ENCODE measurements at regions not wholly inside any gene's neighbourhood (a gene's known extent, or its start where the extent isn't known, plus 50 kb on each side); places are given as distances from the start of the nearest gene placed in this dataset.

DNA sequence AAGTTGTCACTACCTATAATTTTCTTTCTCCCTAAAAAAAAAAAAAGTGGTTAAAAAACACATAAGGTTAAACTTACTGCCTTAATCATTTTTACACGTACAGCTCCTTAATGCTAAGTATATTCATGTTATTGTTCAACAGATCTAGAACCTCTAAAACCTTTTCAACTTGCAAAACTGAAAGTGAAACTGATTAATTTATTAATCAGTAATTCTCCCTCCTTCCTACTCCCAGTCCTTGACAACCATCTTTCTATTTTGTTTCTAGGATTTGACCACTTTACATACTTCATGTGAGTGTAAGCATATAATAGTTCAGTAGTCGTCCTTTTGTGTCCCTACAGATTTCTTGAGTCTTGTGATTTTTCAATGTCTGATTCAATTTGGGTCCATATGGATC lies 251.4 kb upstream of the KIF2B start:
- H3K4me2 ChIP-seq, result no peak overlapping the region
- H4K20me1 ChIP-seq (replicated peaks; ENCODE audit: insufficient read depth), result no peaks in the 10 kb centered on the region
- Mint-ChIP-seq H3K4me1 (no peaks in the 10 kb centered on the region), H3K36me3 (ENCODE audit: low read depth) (no peaks in the 10 kb centered on the region), H3K27me3 (ENCODE audit: insufficient read depth, low read depth, poor library complexity) (no peaks in the 10 kb centered on the region), H3K9me3 (no peaks in the 10 kb centered on the region), H3K27ac (no peak overlapping the region), H3K4me3 (no peak overlapping the region)
- H2AFZ ChIP-seq, result no peak overlapping the region
- H3K4me3 ChIP-seq, result no peak overlapping the region
- H3F3A ChIP-seq (replicated peaks; ENCODE audit: low read depth), result no peaks in the 10 kb centered on the region
- no peaks in the 10 kb centered on the region for H3K9me2 ChIP-seq (ENCODE audit: insufficient read depth)
- H3K27me3 ChIP-seq (ENCODE audit: insufficient read depth), result no peaks in the 10 kb centered on the region
- DNase-seq (ENCODE audit: low spot score) (no peak), ATAC-seq (no peak)
- no peaks in the 10 kb centered on the region for H3K4me1 ChIP-seq (ENCODE audit: insufficient read depth)
- no peaks in the 10 kb centered on the region for H3K79me2 ChIP-seq (replicated peaks; ENCODE audit: insufficient read depth)
- TF ChIP-seq STAT1 (IDR thresholded peaks at IDR 0.05; ENCODE audit: unreplicated experiment) (no peak), JUNB (IDR thresholded peaks at IDR 0.05; ENCODE audit: unreplicated experiment) (no peak), EZH2phosphoT487 (IDR thresholded peaks at IDR 0.05; ENCODE audit: unreplicated experiment) (no peak), NANOG (IDR thresholded peaks at IDR 0.05; ENCODE audit: borderline replicate concordance) (no peak), ZNF331 (CRISPR knock-in tag; IDR thresholded peaks at IDR 0.05; ENCODE audit: low read depth) (no peak), EZH2 (IDR thresholded peaks at IDR 0.05; ENCODE audit: low read depth, unreplicated experiment) (no peak), POLR2AphosphoS5 (IDR thresholded peaks at IDR 0.05; ENCODE audit: low read depth) (no peak)
- TF ChIP-seq, protein P1, sequence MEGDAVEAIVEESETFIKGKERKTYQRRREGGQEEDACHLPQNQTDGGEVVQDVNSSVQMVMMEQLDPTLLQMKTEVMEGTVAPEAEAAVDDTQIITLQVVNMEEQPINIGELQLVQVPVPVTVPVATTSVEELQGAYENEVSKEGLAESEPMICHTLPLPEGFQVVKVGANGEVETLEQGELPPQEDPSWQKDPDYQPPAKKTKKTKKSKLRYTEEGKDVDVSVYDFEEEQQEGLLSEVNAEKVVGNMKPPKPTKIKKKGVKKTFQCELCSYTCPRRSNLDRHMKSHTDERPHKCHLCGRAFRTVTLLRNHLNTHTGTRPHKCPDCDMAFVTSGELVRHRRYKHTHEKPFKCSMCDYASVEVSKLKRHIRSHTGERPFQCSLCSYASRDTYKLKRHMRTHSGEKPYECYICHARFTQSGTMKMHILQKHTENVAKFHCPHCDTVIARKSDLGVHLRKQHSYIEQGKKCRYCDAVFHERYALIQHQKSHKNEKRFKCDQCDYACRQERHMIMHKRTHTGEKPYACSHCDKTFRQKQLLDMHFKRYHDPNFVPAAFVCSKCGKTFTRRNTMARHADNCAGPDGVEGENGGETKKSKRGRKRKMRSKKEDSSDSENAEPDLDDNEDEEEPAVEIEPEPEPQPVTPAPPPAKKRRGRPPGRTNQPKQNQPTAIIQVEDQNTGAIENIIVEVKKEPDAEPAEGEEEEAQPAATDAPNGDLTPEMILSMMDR (conservative IDR thresholded peaks at IDR 0.05; ENCODE audit: low read depth in 2 of 2), result no peak
- TF ChIP-seq, protein P2, sequence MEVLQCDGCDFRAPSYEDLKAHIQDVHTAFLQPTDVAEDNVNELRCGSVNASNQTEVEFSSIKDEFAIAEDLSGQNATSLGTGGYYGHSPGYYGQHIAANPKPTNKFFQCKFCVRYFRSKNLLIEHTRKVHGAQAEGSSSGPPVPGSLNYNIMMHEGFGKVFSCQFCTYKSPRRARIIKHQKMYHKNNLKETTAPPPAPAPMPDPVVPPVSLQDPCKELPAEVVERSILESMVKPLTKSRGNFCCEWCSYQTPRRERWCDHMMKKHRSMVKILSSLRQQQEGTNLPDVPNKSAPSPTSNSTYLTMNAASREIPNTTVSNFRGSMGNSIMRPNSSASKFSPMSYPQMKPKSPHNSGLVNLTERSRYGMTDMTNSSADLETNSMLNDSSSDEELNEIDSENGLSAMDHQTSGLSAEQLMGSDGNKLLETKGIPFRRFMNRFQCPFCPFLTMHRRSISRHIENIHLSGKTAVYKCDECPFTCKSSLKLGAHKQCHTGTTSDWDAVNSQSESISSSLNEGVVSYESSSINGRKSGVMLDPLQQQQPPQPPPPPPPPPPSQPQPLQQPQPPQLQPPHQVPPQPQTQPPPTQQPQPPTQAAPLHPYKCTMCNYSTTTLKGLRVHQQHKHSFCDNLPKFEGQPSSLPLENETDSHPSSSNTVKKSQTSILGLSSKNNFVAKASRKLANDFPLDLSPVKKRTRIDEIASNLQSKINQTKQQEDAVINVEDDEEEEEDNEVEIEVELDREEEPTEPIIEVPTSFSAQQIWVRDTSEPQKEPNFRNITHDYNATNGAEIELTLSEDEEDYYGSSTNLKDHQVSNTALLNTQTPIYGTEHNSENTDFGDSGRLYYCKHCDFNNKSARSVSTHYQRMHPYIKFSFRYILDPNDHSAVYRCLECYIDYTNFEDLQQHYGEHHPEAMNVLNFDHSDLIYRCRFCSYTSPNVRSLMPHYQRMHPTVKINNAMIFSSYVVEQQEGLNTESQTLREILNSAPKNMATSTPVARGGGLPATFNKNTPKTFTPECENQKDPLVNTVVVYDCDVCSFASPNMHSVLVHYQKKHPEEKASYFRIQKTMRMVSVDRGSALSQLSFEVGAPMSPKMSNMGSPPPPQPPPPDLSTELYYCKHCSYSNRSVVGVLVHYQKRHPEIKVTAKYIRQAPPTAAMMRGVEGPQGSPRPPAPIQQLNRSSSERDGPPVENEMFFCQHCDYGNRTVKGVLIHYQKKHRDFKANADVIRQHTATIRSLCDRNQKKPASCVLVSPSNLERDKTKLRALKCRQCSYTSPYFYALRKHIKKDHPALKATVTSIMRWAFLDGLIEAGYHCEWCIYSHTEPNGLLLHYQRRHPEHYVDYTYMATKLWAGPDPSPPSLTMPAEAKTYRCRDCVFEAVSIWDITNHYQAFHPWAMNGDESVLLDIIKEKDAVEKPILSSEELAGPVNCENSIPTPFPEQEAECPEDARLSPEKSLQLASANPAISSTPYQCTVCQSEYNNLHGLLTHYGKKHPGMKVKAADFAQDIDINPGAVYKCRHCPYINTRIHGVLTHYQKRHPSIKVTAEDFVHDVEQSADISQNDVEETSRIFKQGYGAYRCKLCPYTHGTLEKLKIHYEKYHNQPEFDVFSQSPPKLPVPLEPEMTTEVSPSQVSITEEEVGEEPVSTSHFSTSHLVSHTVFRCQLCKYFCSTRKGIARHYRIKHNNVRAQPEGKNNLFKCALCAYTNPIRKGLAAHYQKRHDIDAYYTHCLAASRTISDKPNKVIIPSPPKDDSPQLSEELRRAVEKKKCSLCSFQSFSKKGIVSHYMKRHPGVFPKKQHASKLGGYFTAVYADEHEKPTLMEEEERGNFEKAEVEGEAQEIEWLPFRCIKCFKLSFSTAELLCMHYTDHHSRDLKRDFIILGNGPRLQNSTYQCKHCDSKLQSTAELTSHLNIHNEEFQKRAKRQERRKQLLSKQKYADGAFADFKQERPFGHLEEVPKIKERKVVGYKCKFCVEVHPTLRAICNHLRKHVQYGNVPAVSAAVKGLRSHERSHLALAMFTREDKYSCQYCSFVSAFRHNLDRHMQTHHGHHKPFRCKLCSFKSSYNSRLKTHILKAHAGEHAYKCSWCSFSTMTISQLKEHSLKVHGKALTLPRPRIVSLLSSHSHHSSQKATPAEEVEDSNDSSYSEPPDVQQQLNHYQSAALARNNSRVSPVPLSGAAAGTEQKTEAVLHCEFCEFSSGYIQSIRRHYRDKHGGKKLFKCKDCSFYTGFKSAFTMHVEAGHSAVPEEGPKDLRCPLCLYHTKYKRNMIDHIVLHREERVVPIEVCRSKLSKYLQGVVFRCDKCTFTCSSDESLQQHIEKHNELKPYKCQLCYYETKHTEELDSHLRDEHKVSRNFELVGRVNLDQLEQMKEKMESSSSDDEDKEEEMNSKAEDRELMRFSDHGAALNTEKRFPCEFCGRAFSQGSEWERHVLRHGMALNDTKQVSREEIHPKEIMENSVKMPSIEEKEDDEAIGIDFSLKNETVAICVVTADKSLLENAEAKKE (CRISPR knock-in tag; IDR thresholded peaks at IDR 0.05), result no peak
- TF ChIP-seq, protein P3, sequence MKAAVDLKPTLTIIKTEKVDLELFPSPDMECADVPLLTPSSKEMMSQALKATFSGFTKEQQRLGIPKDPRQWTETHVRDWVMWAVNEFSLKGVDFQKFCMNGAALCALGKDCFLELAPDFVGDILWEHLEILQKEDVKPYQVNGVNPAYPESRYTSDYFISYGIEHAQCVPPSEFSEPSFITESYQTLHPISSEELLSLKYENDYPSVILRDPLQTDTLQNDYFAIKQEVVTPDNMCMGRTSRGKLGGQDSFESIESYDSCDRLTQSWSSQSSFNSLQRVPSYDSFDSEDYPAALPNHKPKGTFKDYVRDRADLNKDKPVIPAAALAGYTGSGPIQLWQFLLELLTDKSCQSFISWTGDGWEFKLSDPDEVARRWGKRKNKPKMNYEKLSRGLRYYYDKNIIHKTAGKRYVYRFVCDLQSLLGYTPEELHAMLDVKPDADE (IDR thresholded peaks at IDR 0.05), result no peak
- H3K36me3 ChIP-seq (ENCODE audit: insufficient read depth), result no peaks in the 10 kb centered on the region
- H3K27ac ChIP-seq (ENCODE audit: low read depth), result no peak overlapping the region

Measured in GM23338 (cell line).